GM12874 (cell line): ENCODE measurements at regions not wholly inside any gene's neighbourhood (a gene's known extent, or its start where the extent isn't known, plus 50 kb on each side); places are given as distances from the start of the nearest gene placed in this dataset.

Experiments used
- TF ChIP-seq, protein P1 (sequence below): IDR thresholded peaks from 2 replicates; pipeline ENCODE4 v1.5.1; 2011; ENCODE audit warnings: low read depth, mild to moderate bottlenecking, control low read depth, low read length, moderate library complexity; ENCODE audit not compliant: insufficient read depth

DNA sequence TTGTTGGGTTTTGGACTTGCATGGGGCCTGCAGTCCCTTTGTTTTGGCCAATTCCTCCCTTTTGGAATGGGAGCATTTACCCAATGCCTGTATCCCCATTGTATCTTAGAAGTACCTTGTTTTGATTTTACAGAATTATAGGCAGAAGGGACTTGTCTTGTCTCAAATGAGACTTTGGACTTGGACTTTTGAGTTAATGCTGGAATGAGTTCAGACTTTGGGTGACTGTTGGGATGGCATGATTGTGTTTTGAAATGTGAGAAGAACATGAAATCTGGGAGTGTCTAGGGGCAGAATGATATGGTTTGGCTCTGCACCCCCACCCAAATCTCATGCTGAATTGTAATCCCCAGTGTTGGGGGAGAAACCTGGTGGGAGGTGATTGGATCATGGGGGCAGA, 76.8 kb upstream of the MKI67 start:
- TF ChIP-seq, protein P1, sequence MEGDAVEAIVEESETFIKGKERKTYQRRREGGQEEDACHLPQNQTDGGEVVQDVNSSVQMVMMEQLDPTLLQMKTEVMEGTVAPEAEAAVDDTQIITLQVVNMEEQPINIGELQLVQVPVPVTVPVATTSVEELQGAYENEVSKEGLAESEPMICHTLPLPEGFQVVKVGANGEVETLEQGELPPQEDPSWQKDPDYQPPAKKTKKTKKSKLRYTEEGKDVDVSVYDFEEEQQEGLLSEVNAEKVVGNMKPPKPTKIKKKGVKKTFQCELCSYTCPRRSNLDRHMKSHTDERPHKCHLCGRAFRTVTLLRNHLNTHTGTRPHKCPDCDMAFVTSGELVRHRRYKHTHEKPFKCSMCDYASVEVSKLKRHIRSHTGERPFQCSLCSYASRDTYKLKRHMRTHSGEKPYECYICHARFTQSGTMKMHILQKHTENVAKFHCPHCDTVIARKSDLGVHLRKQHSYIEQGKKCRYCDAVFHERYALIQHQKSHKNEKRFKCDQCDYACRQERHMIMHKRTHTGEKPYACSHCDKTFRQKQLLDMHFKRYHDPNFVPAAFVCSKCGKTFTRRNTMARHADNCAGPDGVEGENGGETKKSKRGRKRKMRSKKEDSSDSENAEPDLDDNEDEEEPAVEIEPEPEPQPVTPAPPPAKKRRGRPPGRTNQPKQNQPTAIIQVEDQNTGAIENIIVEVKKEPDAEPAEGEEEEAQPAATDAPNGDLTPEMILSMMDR, result no peak

DNA sequence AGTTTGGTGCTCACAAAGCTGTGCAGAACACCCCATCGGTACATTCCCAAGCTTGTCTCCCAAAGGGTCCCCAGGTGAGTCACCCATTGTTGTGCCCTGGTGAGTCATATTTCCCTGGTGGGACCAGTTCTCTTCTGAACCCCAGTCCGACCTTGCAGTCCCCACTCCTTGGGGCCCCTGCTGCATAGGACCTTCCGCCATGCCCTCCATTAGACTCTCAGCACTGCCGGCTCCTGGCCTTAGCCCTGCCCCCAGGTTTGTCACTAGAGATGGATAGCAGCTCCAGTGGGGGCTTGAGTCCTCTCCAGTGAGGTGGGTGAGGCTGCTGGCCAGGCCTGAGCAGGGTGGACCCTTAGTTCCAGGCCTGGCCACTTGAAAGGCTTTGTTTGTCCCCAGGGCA, 80.5 kb upstream of the MKI67 start:
- TF ChIP-seq, protein P1, result no peak

DNA sequence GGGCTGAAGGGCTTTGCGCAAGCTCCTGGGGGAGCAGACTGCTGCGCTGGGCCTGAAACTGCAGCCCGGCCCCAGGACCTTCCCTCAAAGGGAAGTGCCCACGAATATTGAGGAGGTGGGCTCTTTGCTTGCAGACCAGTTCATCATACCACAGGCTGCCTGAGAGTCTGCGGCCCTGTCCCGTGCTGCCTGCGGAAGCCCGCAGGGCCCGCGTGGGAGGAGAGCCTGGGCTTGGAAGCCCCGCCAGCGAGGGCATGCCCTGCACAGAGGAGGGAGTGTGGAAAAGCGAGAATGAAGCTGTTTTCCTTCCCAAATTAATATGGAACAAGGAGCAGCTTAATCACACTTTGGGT, 83.6 kb upstream of the MKI67 start:
- TF ChIP-seq, protein P1, result no peak

DNA sequence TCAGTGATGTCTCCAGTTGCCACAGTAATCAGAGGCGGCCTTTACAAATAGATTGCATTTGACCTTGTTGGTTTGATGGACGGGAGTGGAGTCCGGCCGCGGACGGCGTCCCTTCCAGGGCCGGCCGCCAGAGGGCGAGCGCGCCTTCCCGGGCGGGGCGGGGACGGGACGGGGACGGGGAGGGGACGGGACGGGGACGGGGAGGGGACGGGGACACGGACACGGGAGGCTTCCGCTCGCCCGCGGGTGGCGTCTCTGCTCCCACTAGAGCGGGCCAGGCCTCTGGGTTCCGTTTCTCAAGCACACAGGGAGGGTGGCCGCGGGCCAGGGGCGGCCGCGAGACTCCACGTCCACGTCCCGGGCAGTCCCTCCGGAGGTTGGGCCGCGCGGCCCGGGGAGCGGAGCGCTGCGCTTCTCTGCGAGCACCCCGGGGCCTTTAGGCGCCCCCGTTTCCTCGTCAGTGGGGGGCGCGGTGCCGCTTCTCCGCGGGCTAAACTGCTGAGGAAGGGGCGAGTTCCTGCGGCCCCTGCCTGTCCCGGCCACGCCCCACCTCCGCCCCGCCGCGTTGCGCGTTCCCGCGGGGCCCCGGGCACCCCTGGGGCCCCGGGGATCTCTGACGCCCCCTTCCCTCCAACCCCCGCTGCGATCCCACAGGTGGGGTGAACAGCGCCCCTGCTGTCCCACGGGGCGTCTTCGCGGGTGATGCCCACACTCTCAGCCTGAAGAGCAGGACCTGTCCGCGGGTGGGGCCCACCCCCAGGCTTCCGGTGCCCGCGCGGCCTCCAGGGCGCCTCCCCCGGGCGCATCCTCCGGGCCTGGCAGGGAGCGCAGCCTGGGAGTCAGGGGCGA, 84.2 kb upstream of the MKI67 start:
- TF ChIP-seq, protein P1, result peak; percentile 81

DNA sequence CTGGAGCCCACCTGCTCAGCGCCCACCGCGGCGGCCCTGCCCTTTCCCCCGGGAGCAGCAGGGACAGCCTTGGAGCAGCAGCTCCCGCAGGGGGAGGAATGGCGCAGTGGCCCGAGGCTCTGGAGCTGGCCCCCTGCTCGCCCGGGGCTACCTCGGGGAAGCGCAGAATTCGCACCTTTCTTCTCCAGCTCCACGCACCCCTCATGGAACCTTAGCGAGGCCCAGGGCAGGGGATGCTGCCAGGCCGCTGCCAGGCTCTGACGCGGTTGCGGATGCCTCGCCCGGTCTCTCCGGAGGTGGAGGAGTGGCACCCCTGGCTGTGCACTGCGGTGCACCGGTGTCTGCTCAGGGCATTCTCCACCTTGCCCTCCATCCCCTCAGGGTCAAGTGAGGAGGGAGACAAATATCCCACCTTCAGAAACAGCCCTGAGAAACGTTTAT, 84.9 kb upstream of the MKI67 start:
- TF ChIP-seq, protein P1, result no peak

DNA sequence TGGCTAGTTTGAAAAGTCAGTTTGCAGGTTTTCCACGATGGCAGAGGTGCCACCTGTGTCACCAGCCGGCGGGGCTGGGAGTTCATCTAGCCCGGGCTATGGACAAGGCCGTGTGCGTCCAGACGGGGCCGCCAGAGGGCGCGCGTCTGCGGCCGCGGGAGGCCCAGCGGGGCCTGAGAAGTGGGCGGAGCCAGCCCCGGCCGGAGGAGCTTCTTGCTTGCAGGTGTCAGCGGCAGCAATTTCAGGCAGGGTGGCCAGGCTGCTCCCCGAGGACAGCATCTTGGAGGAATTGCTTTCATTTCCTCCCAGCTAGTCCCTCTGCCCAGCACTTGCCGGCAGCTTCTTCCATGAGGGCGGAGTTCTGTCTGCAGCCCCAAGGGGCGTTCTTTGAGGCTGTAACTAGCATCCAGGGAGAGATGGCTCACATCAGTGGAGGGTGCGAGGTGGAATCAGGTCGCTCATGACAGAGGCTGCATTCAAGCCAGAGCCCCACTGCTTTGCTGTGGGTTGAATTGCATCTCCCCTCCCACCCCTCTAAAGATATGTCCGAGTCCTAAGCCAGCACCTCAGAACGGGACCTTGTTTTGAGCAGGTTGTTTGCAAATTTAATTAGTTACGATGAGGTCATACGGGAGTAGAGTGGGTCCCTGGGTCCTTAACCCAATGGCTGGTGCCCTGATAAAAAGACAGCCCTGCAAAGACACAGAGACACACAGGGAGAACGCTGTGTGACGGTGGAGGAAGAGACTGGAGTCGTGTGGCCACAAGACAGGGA, 85.9 kb upstream of the MKI67 start:
- TF ChIP-seq, protein P1, result peak; percentile 99

DNA sequence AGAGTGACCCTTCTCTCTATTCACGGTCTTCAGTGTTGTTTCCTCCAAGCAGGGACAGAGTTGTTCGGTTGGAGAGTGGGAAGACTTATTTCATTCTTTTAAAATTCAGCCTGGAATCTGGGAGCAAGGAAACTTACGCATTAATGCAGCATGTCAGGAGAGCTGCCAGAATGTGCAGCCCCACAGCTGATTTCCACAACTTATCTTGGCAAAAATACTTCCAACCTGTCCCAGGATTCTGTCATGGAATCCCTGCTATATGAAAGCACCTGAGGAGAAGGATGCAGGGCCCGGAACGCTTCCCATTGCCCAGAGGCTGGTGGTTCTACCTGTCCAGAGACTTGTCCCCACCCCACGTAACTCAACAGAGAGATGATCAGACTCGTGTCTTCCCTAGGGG, 86.9 kb upstream of the MKI67 start:
- TF ChIP-seq, protein P1, result no peak
